Erythroblast (primary cell): ENCODE measurements at regions not wholly inside any gene's neighbourhood (a gene's known extent, or its start where the extent isn't known, plus 50 kb on each side); places are given as distances from the start of the nearest gene placed in this dataset.

Experiments used
- GATA1 ChIP-seq: IDR thresholded peaks from 2 replicates; pipeline ENCODE4 v1.6.1; 2011; ENCODE audit warnings: low read depth, mild to moderate bottlenecking, control low read depth, low read length, moderate library complexity
- POLR2A ChIP-seq: IDR thresholded peaks from 2 replicates; pipeline ENCODE4 v1.6.1; 2011; ENCODE audit warnings: mild to moderate bottlenecking, low read length

- TF ChIP-seq POLR2A, result no peak
- TF ChIP-seq GATA1, result no peak
These were observed 796.0 kb downstream of the SLC16A7 start for GRCh38 chr12:60391791-60392190.
